ENCODE measurements at regions not wholly inside any gene's neighbourhood (a gene's known extent, or its start where the extent isn't known, plus 50 kb on each side); places are given as distances from the start of the nearest gene placed in this dataset.

DNA sequence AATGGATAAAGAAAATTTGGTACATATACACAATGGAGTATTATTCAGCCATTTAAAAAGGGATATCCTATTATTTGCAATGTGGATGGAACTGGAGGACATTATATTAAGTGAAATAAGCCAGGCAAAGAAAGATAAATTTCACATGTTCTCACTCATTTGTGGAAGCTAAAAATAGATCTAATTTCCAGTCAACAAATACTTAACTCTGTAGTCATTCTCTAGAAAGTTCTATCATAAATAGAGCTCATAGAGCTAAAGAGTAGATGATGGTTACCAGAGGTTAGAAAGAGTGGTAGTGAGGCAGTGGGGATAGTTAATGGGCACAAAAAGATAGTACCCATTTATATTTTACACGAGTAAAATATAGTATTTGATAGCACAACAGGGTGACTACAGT lies 104.2 kb upstream of the SLC13A1 start (continued):
- TF ChIP-seq, protein P1, sequence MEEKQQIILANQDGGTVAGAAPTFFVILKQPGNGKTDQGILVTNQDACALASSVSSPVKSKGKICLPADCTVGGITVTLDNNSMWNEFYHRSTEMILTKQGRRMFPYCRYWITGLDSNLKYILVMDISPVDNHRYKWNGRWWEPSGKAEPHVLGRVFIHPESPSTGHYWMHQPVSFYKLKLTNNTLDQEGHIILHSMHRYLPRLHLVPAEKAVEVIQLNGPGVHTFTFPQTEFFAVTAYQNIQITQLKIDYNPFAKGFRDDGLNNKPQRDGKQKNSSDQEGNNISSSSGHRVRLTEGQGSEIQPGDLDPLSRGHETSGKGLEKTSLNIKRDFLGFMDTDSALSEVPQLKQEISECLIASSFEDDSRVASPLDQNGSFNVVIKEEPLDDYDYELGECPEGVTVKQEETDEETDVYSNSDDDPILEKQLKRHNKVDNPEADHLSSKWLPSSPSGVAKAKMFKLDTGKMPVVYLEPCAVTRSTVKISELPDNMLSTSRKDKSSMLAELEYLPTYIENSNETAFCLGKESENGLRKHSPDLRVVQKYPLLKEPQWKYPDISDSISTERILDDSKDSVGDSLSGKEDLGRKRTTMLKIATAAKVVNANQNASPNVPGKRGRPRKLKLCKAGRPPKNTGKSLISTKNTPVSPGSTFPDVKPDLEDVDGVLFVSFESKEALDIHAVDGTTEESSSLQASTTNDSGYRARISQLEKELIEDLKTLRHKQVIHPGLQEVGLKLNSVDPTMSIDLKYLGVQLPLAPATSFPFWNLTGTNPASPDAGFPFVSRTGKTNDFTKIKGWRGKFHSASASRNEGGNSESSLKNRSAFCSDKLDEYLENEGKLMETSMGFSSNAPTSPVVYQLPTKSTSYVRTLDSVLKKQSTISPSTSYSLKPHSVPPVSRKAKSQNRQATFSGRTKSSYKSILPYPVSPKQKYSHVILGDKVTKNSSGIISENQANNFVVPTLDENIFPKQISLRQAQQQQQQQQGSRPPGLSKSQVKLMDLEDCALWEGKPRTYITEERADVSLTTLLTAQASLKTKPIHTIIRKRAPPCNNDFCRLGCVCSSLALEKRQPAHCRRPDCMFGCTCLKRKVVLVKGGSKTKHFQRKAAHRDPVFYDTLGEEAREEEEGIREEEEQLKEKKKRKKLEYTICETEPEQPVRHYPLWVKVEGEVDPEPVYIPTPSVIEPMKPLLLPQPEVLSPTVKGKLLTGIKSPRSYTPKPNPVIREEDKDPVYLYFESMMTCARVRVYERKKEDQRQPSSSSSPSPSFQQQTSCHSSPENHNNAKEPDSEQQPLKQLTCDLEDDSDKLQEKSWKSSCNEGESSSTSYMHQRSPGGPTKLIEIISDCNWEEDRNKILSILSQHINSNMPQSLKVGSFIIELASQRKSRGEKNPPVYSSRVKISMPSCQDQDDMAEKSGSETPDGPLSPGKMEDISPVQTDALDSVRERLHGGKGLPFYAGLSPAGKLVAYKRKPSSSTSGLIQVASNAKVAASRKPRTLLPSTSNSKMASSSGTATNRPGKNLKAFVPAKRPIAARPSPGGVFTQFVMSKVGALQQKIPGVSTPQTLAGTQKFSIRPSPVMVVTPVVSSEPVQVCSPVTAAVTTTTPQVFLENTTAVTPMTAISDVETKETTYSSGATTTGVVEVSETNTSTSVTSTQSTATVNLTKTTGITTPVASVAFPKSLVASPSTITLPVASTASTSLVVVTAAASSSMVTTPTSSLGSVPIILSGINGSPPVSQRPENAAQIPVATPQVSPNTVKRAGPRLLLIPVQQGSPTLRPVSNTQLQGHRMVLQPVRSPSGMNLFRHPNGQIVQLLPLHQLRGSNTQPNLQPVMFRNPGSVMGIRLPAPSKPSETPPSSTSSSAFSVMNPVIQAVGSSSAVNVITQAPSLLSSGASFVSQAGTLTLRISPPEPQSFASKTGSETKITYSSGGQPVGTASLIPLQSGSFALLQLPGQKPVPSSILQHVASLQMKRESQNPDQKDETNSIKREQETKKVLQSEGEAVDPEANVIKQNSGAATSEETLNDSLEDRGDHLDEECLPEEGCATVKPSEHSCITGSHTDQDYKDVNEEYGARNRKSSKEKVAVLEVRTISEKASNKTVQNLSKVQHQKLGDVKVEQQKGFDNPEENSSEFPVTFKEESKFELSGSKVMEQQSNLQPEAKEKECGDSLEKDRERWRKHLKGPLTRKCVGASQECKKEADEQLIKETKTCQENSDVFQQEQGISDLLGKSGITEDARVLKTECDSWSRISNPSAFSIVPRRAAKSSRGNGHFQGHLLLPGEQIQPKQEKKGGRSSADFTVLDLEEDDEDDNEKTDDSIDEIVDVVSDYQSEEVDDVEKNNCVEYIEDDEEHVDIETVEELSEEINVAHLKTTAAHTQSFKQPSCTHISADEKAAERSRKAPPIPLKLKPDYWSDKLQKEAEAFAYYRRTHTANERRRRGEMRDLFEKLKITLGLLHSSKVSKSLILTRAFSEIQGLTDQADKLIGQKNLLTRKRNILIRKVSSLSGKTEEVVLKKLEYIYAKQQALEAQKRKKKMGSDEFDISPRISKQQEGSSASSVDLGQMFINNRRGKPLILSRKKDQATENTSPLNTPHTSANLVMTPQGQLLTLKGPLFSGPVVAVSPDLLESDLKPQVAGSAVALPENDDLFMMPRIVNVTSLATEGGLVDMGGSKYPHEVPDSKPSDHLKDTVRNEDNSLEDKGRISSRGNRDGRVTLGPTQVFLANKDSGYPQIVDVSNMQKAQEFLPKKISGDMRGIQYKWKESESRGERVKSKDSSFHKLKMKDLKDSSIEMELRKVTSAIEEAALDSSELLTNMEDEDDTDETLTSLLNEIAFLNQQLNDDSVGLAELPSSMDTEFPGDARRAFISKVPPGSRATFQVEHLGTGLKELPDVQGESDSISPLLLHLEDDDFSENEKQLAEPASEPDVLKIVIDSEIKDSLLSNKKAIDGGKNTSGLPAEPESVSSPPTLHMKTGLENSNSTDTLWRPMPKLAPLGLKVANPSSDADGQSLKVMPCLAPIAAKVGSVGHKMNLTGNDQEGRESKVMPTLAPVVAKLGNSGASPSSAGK (IDR thresholded peaks at IDR 0.05), result no peak
- no peak for TF ChIP-seq MEF2D (tag; conservative IDR thresholded peaks at IDR 0.05; ENCODE audit: low read depth)
- TF ChIP-seq PRPF4 (IDR thresholded peaks at IDR 0.05; ENCODE audit: insufficient read depth, low read depth, low read length, poor library complexity, severe bottlenecking), result no peak
- no peak for TF ChIP-seq MAFK (IDR thresholded peaks at IDR 0.05; ENCODE audit: low read length)
- no peak for TF ChIP-seq KLF10 (CRISPR knock-in tag; IDR thresholded peaks at IDR 0.05)
- TF ChIP-seq SREBF1 (IDR thresholded peaks at IDR 0.05; ENCODE audit: borderline replicate concordance, low read depth, low read length), result no peak
- no peak for TF ChIP-seq ZFPM2 (CRISPR knock-in tag; IDR thresholded peaks at IDR 0.05)
- TF ChIP-seq, protein P2, sequence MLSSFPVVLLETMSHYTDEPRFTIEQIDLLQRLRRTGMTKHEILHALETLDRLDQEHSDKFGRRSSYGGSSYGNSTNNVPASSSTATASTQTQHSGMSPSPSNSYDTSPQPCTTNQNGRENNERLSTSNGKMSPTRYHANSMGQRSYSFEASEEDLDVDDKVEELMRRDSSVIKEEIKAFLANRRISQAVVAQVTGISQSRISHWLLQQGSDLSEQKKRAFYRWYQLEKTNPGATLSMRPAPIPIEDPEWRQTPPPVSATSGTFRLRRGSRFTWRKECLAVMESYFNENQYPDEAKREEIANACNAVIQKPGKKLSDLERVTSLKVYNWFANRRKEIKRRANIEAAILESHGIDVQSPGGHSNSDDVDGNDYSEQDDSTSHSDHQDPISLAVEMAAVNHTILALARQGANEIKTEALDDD (IDR thresholded peaks at IDR 0.05), result no peak
